Right atrium auricular region (tissue), 2 donors: ENCODE measurements at regions not wholly inside any gene's neighbourhood (a gene's known extent, or its start where the extent isn't known, plus 50 kb on each side); places are given as distances from the start of the nearest gene placed in this dataset.

Source experiments
- DNase-seq: peaks from one replicate; pipeline ENCODE4 v3.0.0-alpha.2; 2019; ENCODE audit warnings: low spot score
- H3K27ac ChIP-seq, 2 donors: fragments of 200-600 bp; sonication (generic); 1 replicate in 1 of 2; 2 replicates in 1 of 2; pipeline ENCODE4 v1.5.1; 2016 to 2019
- H3K27me3 ChIP-seq, 2 donors: fragments of 200-600 bp; sonication (generic); one replicate each; pipeline versions ENCODE4 v1.5.1 to v1.6.0; 2017 to 2019
- H3K36me3 ChIP-seq: fragments of 200-600 bp; sonication (generic); one replicate; pipeline ENCODE4 v1.5.1; 2016
- H3K4me1 ChIP-seq, 2 donors: fragments of 200-600 bp; sonication (generic); one replicate each; pipeline versions ENCODE4 v1.5.1 to v1.6.0; 2017 to 2019
- H3K4me3 ChIP-seq, 2 donors: fragments of 200-600 bp; sonication (generic); 1 replicate in 1 of 2; 2 replicates in 1 of 2; pipeline ENCODE4 v1.5.1; 2017 to 2019; ENCODE audit warnings: mild to moderate bottlenecking in 1 of 2, moderate library complexity in 1 of 2
- H3K9me3 ChIP-seq, 2 donors: fragments of 200-600 bp; sonication (generic); one replicate each; pipeline ENCODE4 v1.5.1; 2019
- TF ChIP-seq, protein P1 (sequence below), 2 donors: fragments of 200-600 bp; sonication (generic); IDR thresholded peaks; one replicate each; pipeline ENCODE4 v1.5.1; 2019; ENCODE audit warnings: antibody characterized with exemption in 2 of 2

GRCh38 chr2:151007365-151007764, 254.3 kb downstream of the RBM43 start:
- Histone ChIP-seq H3K4me1 (no peaks in the 10 kb centered on the region), H3K27me3 (no peaks in the 10 kb centered on the region), H3K27ac (no peak overlapping the region), H3K36me3 (no peaks in the 10 kb centered on the region), H3K9me3 (no peaks in the 10 kb centered on the region), H3K4me3 (no peak overlapping the region)
- TF ChIP-seq, protein P1, sequence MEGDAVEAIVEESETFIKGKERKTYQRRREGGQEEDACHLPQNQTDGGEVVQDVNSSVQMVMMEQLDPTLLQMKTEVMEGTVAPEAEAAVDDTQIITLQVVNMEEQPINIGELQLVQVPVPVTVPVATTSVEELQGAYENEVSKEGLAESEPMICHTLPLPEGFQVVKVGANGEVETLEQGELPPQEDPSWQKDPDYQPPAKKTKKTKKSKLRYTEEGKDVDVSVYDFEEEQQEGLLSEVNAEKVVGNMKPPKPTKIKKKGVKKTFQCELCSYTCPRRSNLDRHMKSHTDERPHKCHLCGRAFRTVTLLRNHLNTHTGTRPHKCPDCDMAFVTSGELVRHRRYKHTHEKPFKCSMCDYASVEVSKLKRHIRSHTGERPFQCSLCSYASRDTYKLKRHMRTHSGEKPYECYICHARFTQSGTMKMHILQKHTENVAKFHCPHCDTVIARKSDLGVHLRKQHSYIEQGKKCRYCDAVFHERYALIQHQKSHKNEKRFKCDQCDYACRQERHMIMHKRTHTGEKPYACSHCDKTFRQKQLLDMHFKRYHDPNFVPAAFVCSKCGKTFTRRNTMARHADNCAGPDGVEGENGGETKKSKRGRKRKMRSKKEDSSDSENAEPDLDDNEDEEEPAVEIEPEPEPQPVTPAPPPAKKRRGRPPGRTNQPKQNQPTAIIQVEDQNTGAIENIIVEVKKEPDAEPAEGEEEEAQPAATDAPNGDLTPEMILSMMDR (IDR thresholded peaks at IDR 0.05): no peak
- DNase-seq: no peak

DNA sequence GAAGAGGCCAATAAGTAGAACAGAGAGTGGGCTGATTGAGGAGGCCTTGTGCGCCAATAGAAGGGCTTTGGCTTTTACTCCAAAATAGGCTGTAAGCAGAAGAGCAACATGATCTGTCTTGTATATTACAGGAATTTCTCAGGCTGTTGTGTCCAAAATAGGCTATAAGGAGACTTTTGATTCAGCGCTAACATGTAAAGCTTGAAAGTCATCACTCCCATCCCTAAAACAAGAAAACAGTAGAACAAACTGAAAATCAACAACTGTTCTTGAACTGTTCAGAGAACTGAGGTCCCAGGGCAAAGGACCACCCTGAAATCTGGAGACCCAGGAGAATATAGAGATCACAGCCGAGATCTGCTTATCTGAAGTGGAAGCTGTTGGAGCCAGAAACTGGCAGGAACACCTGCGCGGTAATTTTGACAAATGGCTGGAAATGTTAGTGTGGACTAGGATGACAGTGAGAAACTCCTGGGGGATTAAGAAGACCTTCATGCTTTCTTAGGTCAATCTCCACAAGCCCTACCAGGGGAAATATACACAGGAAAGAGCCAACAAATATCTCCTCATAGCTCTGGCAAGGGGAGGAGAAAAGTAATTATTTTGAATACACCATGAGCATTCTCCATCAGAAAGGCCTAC, 258.6 kb downstream of the RBM43 start:
- Histone ChIP-seq H3K4me3 (no peak overlapping the region), H3K27ac (no peak overlapping the region), H3K27me3 (no peaks in the 10 kb centered on the region), H3K4me1 (no peaks in the 10 kb centered on the region), H3K36me3 (no peaks in the 10 kb centered on the region), H3K9me3 (no peaks in the 10 kb centered on the region)
- TF ChIP-seq, protein P1 (IDR thresholded peaks at IDR 0.05): no peak
- no peak for DNase-seq

- DNase-seq: no peak
- H3K27ac ChIP-seq: no peak overlapping the region
- TF ChIP-seq, protein P1 (IDR thresholded peaks at IDR 0.05): no peak
- H3K4me1 ChIP-seq: no peaks in the 10 kb centered on the region
- no peaks in the 10 kb centered on the region for H3K9me3 ChIP-seq
- H3K27me3 ChIP-seq: no peaks in the 10 kb centered on the region
- no peak overlapping the region for H3K4me3 ChIP-seq
- no peaks in the 10 kb centered on the region for H3K36me3 ChIP-seq
Measured at GRCh38 chr2:150997702-150998440, 263.8 kb downstream of the RBM43 start.

DNA sequence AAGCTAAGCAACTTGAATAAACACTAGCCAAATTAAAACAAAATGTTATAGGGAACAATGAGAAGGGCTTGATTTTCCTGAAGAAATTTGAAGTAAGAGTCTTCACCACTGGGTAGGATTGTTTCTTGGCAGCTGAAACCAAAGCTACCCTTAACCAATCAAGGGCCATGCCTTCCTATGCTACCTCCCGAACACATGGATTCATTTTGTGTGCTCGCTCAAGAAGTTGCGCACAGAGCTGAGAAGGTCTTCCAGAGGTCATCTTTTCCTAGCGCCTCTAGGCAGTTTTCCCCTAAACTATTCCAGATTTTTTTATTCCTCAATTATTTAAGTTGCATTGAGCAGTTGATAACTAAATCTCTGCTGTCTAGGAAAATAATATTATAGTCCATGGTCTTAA, 264.6 kb downstream of the RBM43 start:
- Histone ChIP-seq H3K4me1 (no peaks in the 10 kb centered on the region), H3K4me3 (no peak overlapping the region), H3K9me3 (no peaks in the 10 kb centered on the region), H3K27me3 (no peaks in the 10 kb centered on the region), H3K27ac (no peak overlapping the region), H3K36me3 (no peaks in the 10 kb centered on the region)
- no peak for DNase-seq
- TF ChIP-seq, protein P1 (IDR thresholded peaks at IDR 0.05): no peak

DNA sequence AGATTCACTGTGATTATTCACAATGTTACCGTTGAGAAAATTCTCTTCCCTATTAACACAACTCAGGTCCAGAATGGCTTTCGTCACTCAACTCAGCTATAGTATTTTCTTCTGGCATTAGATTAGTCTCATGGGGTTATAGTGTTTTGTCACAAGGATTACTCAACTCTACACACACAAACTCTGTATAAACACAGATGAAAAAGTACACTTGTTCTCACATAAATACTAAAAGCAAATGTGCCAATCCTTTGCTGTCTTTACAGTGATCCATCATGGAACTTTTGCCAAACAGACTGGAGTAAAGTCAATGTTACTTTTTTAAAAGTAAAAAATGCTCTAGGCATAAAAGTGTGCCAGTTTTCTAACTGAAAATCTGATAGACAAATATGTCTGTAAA, 267.6 kb downstream of the RBM43 start:
- H3K27ac ChIP-seq: no peak overlapping the region
- TF ChIP-seq, protein P1 (IDR thresholded peaks at IDR 0.05): no peak

More for the DNA sequence above, 267.6 kb downstream of the RBM43 start:
- H3K4me1 ChIP-seq: no peaks in the 10 kb centered on the region
- no peaks in the 10 kb centered on the region for H3K27me3 ChIP-seq
- no peak for DNase-seq
- H3K9me3 ChIP-seq: peaks cover 0 to 20% of the 10 kb centered on the region in 2 donors
- no peak overlapping the region for H3K4me3 ChIP-seq
- H3K36me3 ChIP-seq: no peaks in the 10 kb centered on the region
